Spleen (tissue), 11 donors: ENCODE measurements at regions not wholly inside any gene's neighbourhood (a gene's known extent, or its start where the extent isn't known, plus 50 kb on each side); places are given as distances from the start of the nearest gene placed in this dataset.

Source experiments
- DNase-seq: peaks from one replicate; pipeline ENCODE4 v3.0.0-alpha.2; 2020
- H3K27ac ChIP-seq, 8 donors: fragments of 200-600 bp; sonication (generic) in 7 of 8; 1 replicate in 4 of 8; 2 replicates in 4 of 8; pipeline versions ENCODE4 v1.5.0 to v1.8.0; 2016 to 2021; ENCODE audit warnings: inconsistent platforms in 4 of 8, mild to moderate bottlenecking in 4 of 8, moderate library complexity in 1 of 8
- H3K27me3 ChIP-seq, 7 donors: fragments of 200-600 bp; sonication (generic) in 6 of 7; replicated peaks in 1 of 7; 1 replicate in 4 of 7; 2 replicates in 3 of 7; pipeline versions ENCODE4 v1.5.0 to v1.8.0; 2016 to 2021; ENCODE audit warnings: inconsistent platforms in 3 of 7, mild to moderate bottlenecking in 1 of 7
- H3K36me3 ChIP-seq, 6 donors: fragments of 200-600 bp; sonication (generic) in 5 of 6; 1 replicate in 4 of 6; 2 replicates in 2 of 6; pipeline versions ENCODE4 v1.5.0 to v1.8.0; 2016 to 2021; ENCODE audit warnings: inconsistent platforms in 2 of 6
- H3K4me1 ChIP-seq, 6 donors: fragments of 200-600 bp; sonication (generic) in 5 of 6; 1 replicate in 3 of 6; 2 replicates in 3 of 6; pipeline versions ENCODE4 v1.5.0 to v1.8.0; 2016 to 2021; ENCODE audit warnings: inconsistent platforms in 3 of 6
- H3K4me3 ChIP-seq, 8 donors: fragments of 200-600 bp; sonication (generic) in 7 of 8; 1 replicate in 4 of 8; 2 replicates in 4 of 8; pipeline versions ENCODE4 v1.5.0 to v1.8.0; 2016 to 2021; ENCODE audit warnings: inconsistent platforms in 4 of 8, mild to moderate bottlenecking in 4 of 8, moderate library complexity in 2 of 8
- H3K9me3 ChIP-seq, 8 donors: fragments of 200-600 bp; sonication (generic) in 7 of 8; 1 replicate in 4 of 8; 2 replicates in 4 of 8; pipeline versions ENCODE4 v1.5.0 to v1.8.0; 2016 to 2021; ENCODE audit warnings: inconsistent platforms in 4 of 8
- CTCF ChIP-seq, 11 experiments: fragments of 200-600 bp in 7 of 11; fragments of 450-650 bp in 4 of 11; sonication (generic) in 4 of 11; IDR thresholded peaks in 8 of 11; conservative IDR thresholded peaks in 3 of 11; 1 replicate in 7 of 11; 2 replicates in 4 of 11; pipeline versions ENCODE4 v1.4.0 to v1.8.0; 2016 to 2021; ENCODE audit warnings: antibody characterized with exemption in 11 of 11, inconsistent platforms in 4 of 11, mild to moderate bottlenecking in 1 of 11
- POLR2A ChIP-seq, 3 donors: fragments of 450-650 bp; IDR thresholded peaks; one replicate each; pipeline ENCODE4 v1.5.1; 2017; ENCODE audit warnings: antibody characterized with exemption in 3 of 3, mild to moderate bottlenecking in 1 of 3
- POLR2AphosphoS5 ChIP-seq, 3 donors: sonication (generic); formaldehyde crosslinking; IDR thresholded peaks; one replicate each; pipeline ENCODE4 v1.5.1; 2017; ENCODE audit warnings: antibody characterized with exemption in 3 of 3
- WGBS, 5 donors: extraction: QIAGEN DNeasy Blood & Tissue Kit in 3 of 5; methylation state at CpG; one replicate each; pipeline versions ENCODE4 v1.1.5 to v1.1.7; 2013 to 2018; 5-methylcytosine and 5-hydroxymethylcytosine counted together
- intact Hi-C: fragments of 100-400 bp; cut with DNase I; formaldehyde crosslinking; loops from one replicate; pipeline ENCODE4 v1.15.0; 2023; ENCODE audit warnings: low total_unique reads
- donor health status: healthy with polysubstance abuse.
- donor health status: DM: no; HTN: no; CAD: no; lungs with moderate emphysema.
- donor health status: DM: no; HTN: no; CAD: no.
- donor health status: Bipolar disorder and iron deficiency.
- donor health status: healthy.
- donor health status: DM: no; HTN: no; CAD: no.
- donor health status: DM: yes; HTN: yes; CAD: no.

GRCh38 chr6:113574147-113574546 lies 283.0 kb upstream of the MARCKS start:
- TF ChIP-seq POLR2A (IDR thresholded peaks at IDR 0.05) (no peak), CTCF (IDR thresholded peaks at IDR 0.05 in 8 of 11, conservative IDR thresholded peaks at IDR 0.05 in 3 of 11) (no peak), POLR2AphosphoS5 (IDR thresholded peaks at IDR 0.05) (no peak)
- no peaks in the 10 kb centered on the region for H3K4me1 ChIP-seq
- H3K27me3 ChIP-seq = no peaks in the 10 kb centered on the region
- H3K4me3 ChIP-seq = no peak overlapping the region
- H3K9me3 ChIP-seq = peaks cover 0 to 5% (median 0%) of the 10 kb centered on the region in 8 donors
- H3K36me3 ChIP-seq = no peaks in the 10 kb centered on the region
- intact Hi-C loops = no loop called here
- DNase-seq = no peak
- 68 to 89% (median 72%) methylated on average over 4 of the region's 4 CpGs for WGBS, 5 donors
- no peak overlapping the region for H3K27ac ChIP-seq

GRCh38 chr6:113576310-113576709 lies 280.8 kb upstream of the MARCKS start:
- no peak overlapping the region for H3K27ac ChIP-seq
- no peaks in the 10 kb centered on the region for H3K36me3 ChIP-seq
- TF ChIP-seq CTCF (IDR thresholded peaks at IDR 0.05 in 8 of 11, conservative IDR thresholded peaks at IDR 0.05 in 3 of 11) (no peak), POLR2A (IDR thresholded peaks at IDR 0.05) (no peak), POLR2AphosphoS5 (IDR thresholded peaks at IDR 0.05) (no peak)
- DNase-seq = no peak
- no peaks in the 10 kb centered on the region for H3K4me1 ChIP-seq
- intact Hi-C loops = no loop called here
- H3K4me3 ChIP-seq = no peak overlapping the region
- H3K9me3 ChIP-seq = peaks cover 0 to 5% (median 0%) of the 10 kb centered on the region in 8 donors
- H3K27me3 ChIP-seq = no peaks in the 10 kb centered on the region

DNA sequence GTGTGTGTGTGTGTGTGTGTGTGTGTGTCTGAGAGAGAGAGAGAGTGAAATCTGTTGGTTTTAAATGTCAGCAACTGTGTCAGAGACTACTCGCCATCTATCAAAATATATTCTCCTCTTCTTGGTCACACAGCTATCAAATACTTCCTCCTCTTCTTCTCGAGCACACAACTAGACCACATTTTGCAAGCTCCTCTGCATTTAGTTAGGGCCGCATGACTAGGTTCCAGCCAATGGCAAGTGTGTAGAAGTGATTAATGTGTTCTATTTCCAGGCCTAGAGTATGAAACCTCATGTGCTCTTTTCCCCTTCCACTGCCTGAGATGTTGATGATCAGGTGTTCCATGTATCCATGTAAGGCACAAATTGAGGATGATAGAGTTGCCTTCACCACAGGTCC lies 278.5 kb upstream of the MARCKS start:
- no peak overlapping the region for H3K27ac ChIP-seq
- H3K27me3 ChIP-seq = no peaks in the 10 kb centered on the region
- no peak for DNase-seq
- intact Hi-C loops = no loop called here
- H3K9me3 ChIP-seq = peaks cover 0 to 5% (median 0%) of the 10 kb centered on the region in 8 donors
- TF ChIP-seq POLR2A (IDR thresholded peaks at IDR 0.05) (no peak), POLR2AphosphoS5 (IDR thresholded peaks at IDR 0.05) (no peak), CTCF (IDR thresholded peaks at IDR 0.05 in 8 of 11, conservative IDR thresholded peaks at IDR 0.05 in 3 of 11) (no peak)
- no peaks in the 10 kb centered on the region for H3K4me1 ChIP-seq
- WGBS, 5 donors = 64 to 79% (median 74%) methylated on average over 3 of the region's 3 CpGs
- no peak overlapping the region for H3K4me3 ChIP-seq
- no peaks in the 10 kb centered on the region for H3K36me3 ChIP-seq

GRCh38 chr6:113584767-113585166 lies 272.4 kb upstream of the MARCKS start:
- Histone ChIP-seq H3K27me3 (no peaks in the 10 kb centered on the region), H3K4me3 (no peak overlapping the region), H3K9me3 (no peaks in the 10 kb centered on the region), H3K36me3 (no peaks in the 10 kb centered on the region), H3K4me1 (no peaks in the 10 kb centered on the region), H3K27ac (no peak overlapping the region)
- TF ChIP-seq POLR2AphosphoS5 (IDR thresholded peaks at IDR 0.05) (no peak), POLR2A (IDR thresholded peaks at IDR 0.05) (no peak), CTCF (IDR thresholded peaks at IDR 0.05 in 8 of 11, conservative IDR thresholded peaks at IDR 0.05 in 3 of 11) (no peak)
- intact Hi-C loops = no loop called here
- DNase-seq = no peak
- 91 to 97% (median 94%) methylated on average over 4 of the region's 4 CpGs for WGBS, 5 donors
